GM12891 (cell line): ENCODE measurements at regions not wholly inside any gene's neighbourhood (a gene's known extent, or its start where the extent isn't known, plus 50 kb on each side); places are given as distances from the start of the nearest gene placed in this dataset.

Experiments
- POLR2A ChIP-seq: IDR thresholded peaks from 2 replicates; pipeline ENCODE4 v1.6.1; 2011; ENCODE audit warnings: low read depth, low read length, control low read depth
- POLR2AphosphoS5 ChIP-seq: IDR thresholded peaks from 2 replicates; pipeline ENCODE4 v1.6.1; 2011; ENCODE audit warnings: low read depth, low read length, control low read depth
- TAF1 ChIP-seq: IDR thresholded peaks from 2 replicates; pipeline ENCODE4 v1.6.1; 2011; ENCODE audit warnings: low read depth, low read length, control low read depth

- TF ChIP-seq POLR2A (no peak), TAF1 (no peak), POLR2AphosphoS5 (no peak)
Measured at GRCh38 chr12:31804185-31804504, 75.3 kb upstream of the AMN1 start.
